Stimulated activated naive B cell treated with anti-CD40 and anti-IgM and Interleukin-4, amounts not matched to agents 10 μg/mL and 1 μg/mL and 100 μg/mL, for 72 hours (primary cell): ENCODE measurements at regions not wholly inside any gene's neighbourhood (a gene's known extent, or its start where the extent isn't known, plus 50 kb on each side); places are given as distances from the start of the nearest gene placed in this dataset.
"Not testable (repeated sequence)": the region's sequence is repeated elsewhere in the genome, so short reads cannot be mapped to it uniquely, and the experiment has no call there.

Source experiments
- ATAC-seq, 2 donors: fragments of 150-1000 bp; cut with Tn5 transposase; replicated peaks; 2 replicates each; pipeline ENCODE4 v1.10.0; 2021; ENCODE audit warnings: moderate library complexity in 1 of 2
- DNase-seq: peaks from one replicate; pipeline ENCODE4 v3.0.0; 2021
- H3K27ac Mint-ChIP-seq: one replicate; pipeline ENCODE4 v1.8.0; 2022; ENCODE audit warnings: mild to moderate bottlenecking, mixed read lengths
- H3K27me3 Mint-ChIP-seq, 2 donors: one replicate each; pipeline ENCODE4 v1.8.0; 2022; ENCODE audit warnings: mixed read lengths in 2 of 2
- H3K36me3 Mint-ChIP-seq, 2 donors: one replicate each; pipeline ENCODE4 v1.8.0; 2022; ENCODE audit warnings: mixed read lengths in 2 of 2, mild to moderate bottlenecking in 1 of 2
- H3K4me1 Mint-ChIP-seq, 2 donors: one replicate each; pipeline ENCODE4 v1.8.0; 2022; ENCODE audit warnings: mixed read lengths in 2 of 2, mild to moderate bottlenecking in 1 of 2
- H3K4me3 Mint-ChIP-seq, 2 donors: one replicate each; pipeline ENCODE4 v1.8.0; 2022; ENCODE audit warnings: mild to moderate bottlenecking in 2 of 2, mixed read lengths in 2 of 2, moderate library complexity in 1 of 2
- H3K9me3 Mint-ChIP-seq, 2 donors: one replicate each; pipeline ENCODE4 v1.8.0; 2022; ENCODE audit warnings: mixed read lengths in 2 of 2, mild to moderate bottlenecking in 1 of 2

DNA sequence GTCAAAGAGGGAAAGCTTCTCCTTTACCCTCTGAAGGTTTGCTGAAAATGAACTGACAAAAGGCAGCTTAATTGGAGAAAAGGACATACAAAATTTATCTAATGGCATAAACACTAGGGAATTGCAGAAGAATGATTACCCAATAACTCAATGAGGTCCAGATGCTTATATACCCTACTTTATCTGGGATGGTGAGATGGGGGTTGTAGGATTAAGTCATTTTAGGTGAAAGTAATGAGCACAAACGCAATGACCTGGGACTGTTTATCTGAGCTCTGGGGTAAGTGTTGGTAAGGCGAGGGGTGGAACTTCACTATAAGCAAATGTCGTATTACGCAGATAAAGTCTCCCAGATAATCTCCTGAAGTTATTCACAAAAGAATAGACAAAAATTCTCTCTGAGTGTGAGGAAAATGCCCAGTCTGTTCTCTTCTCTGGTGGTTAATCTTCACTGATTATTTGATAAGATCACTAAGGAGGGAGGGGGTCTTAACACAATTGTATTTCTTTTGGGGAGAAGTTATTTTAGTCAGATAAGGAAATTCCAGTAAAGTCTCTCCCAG lies 1067.8 kb downstream of the DNAJB9 start:
- H3K4me3 Mint-ChIP-seq = no peak overlapping the region
- H3K36me3 Mint-ChIP-seq = no peaks in the 10 kb centered on the region
- DNase-seq = no peak
- peaks cover 3 to 4% of the 10 kb centered on the region in 2 donors for H3K9me3 Mint-ChIP-seq
- no peak for ATAC-seq
- H3K4me1 Mint-ChIP-seq = no peaks in the 10 kb centered on the region
- no peaks in the 10 kb centered on the region for H3K27me3 Mint-ChIP-seq
- H3K27ac Mint-ChIP-seq = no peak overlapping the region

- DNase-seq (no peak), ATAC-seq (no peak)
- Mint-ChIP-seq H3K27me3 (no peaks in the 10 kb centered on the region), H3K36me3 (no peaks in the 10 kb centered on the region), H3K4me1 (no peaks in the 10 kb centered on the region), H3K27ac (no peak overlapping the region), H3K4me3 (no peak overlapping the region), H3K9me3 (peaks cover 0 to 3% of the 10 kb centered on the region in 2 donors)
Observed at GRCh38 chr7:109638321-109638720, 1068.6 kb downstream of the DNAJB9 start.

- H3K4me1 Mint-ChIP-seq = no peaks in the 10 kb centered on the region
- H3K4me3 Mint-ChIP-seq = no peak overlapping the region
- no peaks in the 10 kb centered on the region for H3K36me3 Mint-ChIP-seq
- no peak for DNase-seq
- H3K27me3 Mint-ChIP-seq = no peaks in the 10 kb centered on the region
- ATAC-seq = no peak
- peaks cover 0 to 3% of the 10 kb centered on the region in 2 donors for H3K9me3 Mint-ChIP-seq
- H3K27ac Mint-ChIP-seq = no peak overlapping the region
Observed at GRCh38 chr7:109639561-109639960, 1069.9 kb downstream of the DNAJB9 start.

DNA sequence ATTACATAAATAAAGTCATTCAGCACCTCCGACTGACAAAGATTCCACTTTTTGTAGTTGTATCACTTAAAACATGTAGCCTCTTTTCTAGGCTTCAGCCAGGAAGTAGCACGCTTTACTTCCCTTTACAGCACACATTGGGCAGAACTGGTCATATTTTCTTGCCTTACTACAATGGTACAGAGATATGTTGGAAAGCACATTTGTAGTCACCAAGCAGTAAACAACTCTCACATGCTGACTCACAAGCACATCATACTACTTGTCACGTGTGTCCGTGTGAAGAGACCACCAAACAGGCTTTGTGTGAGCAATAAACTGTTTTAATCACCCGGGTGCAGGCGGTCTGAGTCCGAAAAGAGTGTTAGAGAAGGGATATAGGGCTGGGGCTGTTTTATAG lies 1071.8 kb downstream of the DNAJB9 start:
- Mint-ChIP-seq H3K4me1 (no peaks in the 10 kb centered on the region), H3K36me3 (no peaks in the 10 kb centered on the region), H3K27ac (no peak overlapping the region), H3K27me3 (no peaks in the 10 kb centered on the region), H3K9me3 (peaks cover 0 to 4% of the 10 kb centered on the region in 2 donors), H3K4me3 (no peak overlapping the region)
- DNase-seq = no peak
- ATAC-seq = no peak

GRCh38 chr7:109646124-109646523 lies 1076.5 kb downstream of the DNAJB9 start:
- Mint-ChIP-seq H3K27me3 (no peaks in the 10 kb centered on the region), H3K36me3 (no peaks in the 10 kb centered on the region), H3K4me3 (no peak overlapping the region), H3K9me3 (peaks cover 0 to 2% of the 10 kb centered on the region in 2 donors), H3K4me1 (no peaks in the 10 kb centered on the region), H3K27ac (no peak overlapping the region)
- no peak for DNase-seq
- ATAC-seq = no peak

DNA sequence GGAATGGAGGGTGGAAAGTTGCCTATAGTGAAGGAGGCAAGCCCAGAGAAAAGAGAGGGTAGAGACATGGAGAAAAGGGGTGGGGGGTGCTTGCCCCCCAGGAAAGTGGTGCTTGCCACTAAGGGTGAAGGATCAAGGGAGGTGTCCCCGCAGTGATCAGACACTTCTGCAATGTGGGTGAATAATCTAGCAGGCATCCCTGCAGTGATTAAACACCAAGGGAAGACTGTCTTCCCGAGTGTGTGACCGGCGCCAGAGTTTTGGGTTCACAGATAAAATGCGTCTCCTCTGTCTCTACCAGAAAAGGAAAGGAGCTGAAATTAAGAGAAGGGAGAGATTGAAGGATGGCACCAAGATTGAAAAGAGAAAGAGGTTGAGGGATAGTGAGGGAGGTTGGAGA lies 1076.9 kb downstream of the DNAJB9 start:
- H3K27me3 Mint-ChIP-seq, ATAC-seq, DNase-seq, H3K9me3 Mint-ChIP-seq, H3K4me3 Mint-ChIP-seq, H3K36me3 Mint-ChIP-seq, H3K4me1 Mint-ChIP-seq, H3K27ac Mint-ChIP-seq: not testable (repeated sequence)

DNA sequence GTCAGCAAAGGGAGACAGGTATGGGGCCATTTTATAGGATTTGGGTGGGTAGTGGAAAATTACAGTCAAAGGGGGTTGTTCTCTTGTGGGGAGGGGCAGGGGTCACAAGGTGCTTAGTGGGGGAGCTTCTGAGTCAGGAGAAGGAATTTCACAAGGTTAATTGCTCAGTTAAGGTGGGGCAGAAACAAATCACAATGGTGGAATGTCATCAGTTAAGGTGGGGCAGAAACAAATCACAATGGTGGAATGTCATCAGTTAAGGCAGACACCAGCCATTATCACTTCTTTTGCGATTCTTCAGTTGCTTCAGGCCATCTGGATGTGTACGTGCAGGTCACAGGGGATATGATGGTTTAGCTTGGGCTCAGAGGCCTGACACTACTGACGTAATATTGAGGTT lies 1077.6 kb downstream of the DNAJB9 start:
- not testable (repeated sequence) for H3K27ac Mint-ChIP-seq, H3K4me1 Mint-ChIP-seq, H3K4me3 Mint-ChIP-seq, H3K27me3 Mint-ChIP-seq, H3K36me3 Mint-ChIP-seq, H3K9me3 Mint-ChIP-seq, ATAC-seq, DNase-seq

DNA sequence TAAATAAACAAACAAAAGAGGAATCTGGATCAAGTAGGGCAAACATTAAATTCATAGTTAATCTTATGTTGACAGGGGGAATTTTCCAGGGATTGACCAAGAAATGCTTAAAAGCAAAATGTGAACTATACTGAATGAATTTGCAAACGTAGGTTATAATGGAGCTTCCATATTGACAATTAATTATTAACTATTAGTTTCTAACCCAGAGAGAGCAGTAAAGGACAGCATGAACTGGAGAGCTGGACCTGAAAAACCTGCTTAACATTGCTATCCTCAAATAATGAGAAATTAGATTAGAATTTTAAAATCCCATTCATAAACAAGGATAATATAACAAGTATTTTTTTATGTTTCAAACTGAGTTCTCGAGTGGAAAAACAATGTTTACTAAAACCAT lies 1089.6 kb downstream of the DNAJB9 start:
- Mint-ChIP-seq H3K27ac (no peak overlapping the region), H3K36me3 (no peaks in the 10 kb centered on the region), H3K4me3 (no peak overlapping the region), H3K9me3 (no peaks in the 10 kb centered on the region), H3K27me3 (no peaks in the 10 kb centered on the region), H3K4me1 (no peaks in the 10 kb centered on the region)
- ATAC-seq (no peak), DNase-seq (no peak)

- Mint-ChIP-seq H3K4me1 (no peaks in the 10 kb centered on the region), H3K36me3 (no peaks in the 10 kb centered on the region), H3K9me3 (no peaks in the 10 kb centered on the region), H3K27me3 (no peaks in the 10 kb centered on the region), H3K4me3 (no peak overlapping the region), H3K27ac (no peak overlapping the region)
- DNase-seq = no peak
- ATAC-seq = no peak
Observed at GRCh38 chr7:109660401-109660800, 1090.7 kb downstream of the DNAJB9 start.

GRCh38 chr7:109663806-109664205 lies 1094.1 kb downstream of the DNAJB9 start:
- no peaks in the 10 kb centered on the region for H3K27me3 Mint-ChIP-seq
- no peak overlapping the region for H3K4me3 Mint-ChIP-seq
- no peak for ATAC-seq
- H3K27ac Mint-ChIP-seq = no peak overlapping the region
- no peaks in the 10 kb centered on the region for H3K36me3 Mint-ChIP-seq
- no peaks in the 10 kb centered on the region for H3K4me1 Mint-ChIP-seq
- DNase-seq = no peak
- H3K9me3 Mint-ChIP-seq = peaks cover 1 to 7% of the 10 kb centered on the region in 2 donors

DNA sequence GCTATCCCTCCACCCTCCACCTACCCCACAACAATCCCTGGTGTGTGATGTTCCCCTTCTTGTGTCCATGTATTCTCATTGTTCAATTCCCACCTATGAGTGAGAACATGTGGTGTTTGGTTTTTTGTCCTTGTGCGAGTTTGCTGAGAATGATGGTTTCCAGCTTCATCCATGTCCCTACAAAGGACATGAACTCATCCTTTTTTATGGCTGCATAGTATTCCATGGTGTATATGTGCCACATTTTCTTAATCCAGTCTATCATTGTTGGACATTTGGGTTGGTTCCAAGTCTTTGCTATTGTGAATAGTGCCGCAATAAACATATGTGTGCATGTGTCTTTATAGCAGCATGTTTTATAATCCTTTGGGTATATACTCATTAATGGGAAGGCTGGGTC lies 1117.6 kb downstream of the DNAJB9 start:
- not testable (repeated sequence) for H3K4me3 Mint-ChIP-seq, H3K4me1 Mint-ChIP-seq, H3K27me3 Mint-ChIP-seq, H3K27ac Mint-ChIP-seq, H3K36me3 Mint-ChIP-seq, DNase-seq, H3K9me3 Mint-ChIP-seq, ATAC-seq

DNA sequence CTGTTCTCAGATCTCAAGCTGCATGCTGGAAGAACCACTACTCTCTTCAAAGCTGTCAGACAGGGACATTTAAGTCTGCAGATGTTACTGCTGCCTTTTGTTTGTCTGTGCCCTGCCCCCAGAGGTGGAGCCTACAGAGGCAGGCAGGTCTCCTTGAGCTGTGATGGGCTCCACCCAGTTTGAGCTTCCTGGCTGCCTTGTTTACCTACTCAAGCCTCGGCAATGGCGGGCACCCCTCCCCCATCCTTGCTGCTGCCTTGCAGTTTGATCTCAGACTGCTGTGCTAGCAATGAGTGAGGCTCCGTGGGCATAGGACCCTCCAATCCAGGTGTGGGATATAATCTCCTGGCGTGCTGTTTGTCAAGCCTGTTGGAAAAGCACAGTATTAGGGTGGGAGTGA lies 1122.9 kb downstream of the DNAJB9 start:
- not testable (repeated sequence) for H3K4me3 Mint-ChIP-seq, H3K36me3 Mint-ChIP-seq, H3K27ac Mint-ChIP-seq, H3K27me3 Mint-ChIP-seq, ATAC-seq, DNase-seq, H3K9me3 Mint-ChIP-seq, H3K4me1 Mint-ChIP-seq

GRCh38 chr7:109694149-109695071 lies 1124.7 kb downstream of the DNAJB9 start:
- no peaks in the 10 kb centered on the region for H3K27me3 Mint-ChIP-seq
- no peak for ATAC-seq
- no peaks in the 10 kb centered on the region for H3K4me1 Mint-ChIP-seq
- no peak overlapping the region for H3K4me3 Mint-ChIP-seq
- DNase-seq = no peak
- no peak overlapping the region for H3K27ac Mint-ChIP-seq
- no peaks in the 10 kb centered on the region for H3K36me3 Mint-ChIP-seq
- peaks cover 7 to 9% of the 10 kb centered on the region in 2 donors for H3K9me3 Mint-ChIP-seq

GRCh38 chr7:109695419-109695818 lies 1125.7 kb downstream of the DNAJB9 start:
- Mint-ChIP-seq H3K4me1 (no peaks in the 10 kb centered on the region), H3K9me3 (peaks cover 8 to 9% of the 10 kb centered on the region in 2 donors), H3K27ac (no peak overlapping the region), H3K27me3 (no peaks in the 10 kb centered on the region), H3K4me3 (no peak overlapping the region), H3K36me3 (no peaks in the 10 kb centered on the region)
- ATAC-seq (no peak), DNase-seq (no peak)

DNA sequence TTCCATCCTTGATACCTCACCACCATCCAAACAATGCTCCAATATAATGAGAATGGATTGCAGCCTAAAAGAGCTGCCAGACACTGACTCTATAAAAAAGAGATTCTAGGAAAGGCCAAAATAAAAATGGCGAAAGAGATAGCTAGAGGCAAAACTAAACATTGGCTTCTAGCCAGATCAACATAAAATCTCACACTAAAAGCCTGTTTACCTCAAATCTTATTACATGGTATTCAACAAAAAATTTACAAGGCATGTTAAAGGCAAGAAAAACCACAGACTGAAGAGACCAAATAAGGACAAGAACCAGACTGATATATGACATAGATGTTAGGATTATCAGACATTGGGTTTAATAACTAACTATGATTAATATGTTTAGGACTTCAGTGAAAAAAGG lies 1127.0 kb downstream of the DNAJB9 start:
- DNase-seq (no peak), ATAC-seq (no peak)
- Mint-ChIP-seq H3K4me3 (no peak overlapping the region), H3K9me3 (peaks cover 7 to 9% of the 10 kb centered on the region in 2 donors), H3K36me3 (no peaks in the 10 kb centered on the region), H3K27me3 (no peaks in the 10 kb centered on the region), H3K4me1 (no peaks in the 10 kb centered on the region), H3K27ac (no peak overlapping the region)
